DMS153 (cell line): ENCODE measurements at regions not wholly inside any gene's neighbourhood (a gene's known extent, or its start where the extent isn't known, plus 50 kb on each side); places are given as distances from the start of the nearest gene placed in this dataset.

Experiments used
- DNase-seq: peaks from one replicate; lab custom pipeline; 2025; lab: John Stamatoyannopoulos, UW

- DNase-seq = no peak
These were observed 288.9 kb upstream of the DMAC1 start for GRCh38 chr9:8088477-8088876.

- DNase-seq = peak; percentile 91
These were observed 286.4 kb upstream of the DMAC1 start for GRCh38 chr9:8085986-8086385.

- no peak for DNase-seq
These were observed 279.1 kb upstream of the DMAC1 start for GRCh38 chr9:8078641-8079140.

GRCh38 chr9:8074713-8075286, 275.2 kb upstream of the DMAC1 start:
- DNase-seq = peak; percentile 38

- no peak for DNase-seq
These were observed 271.8 kb upstream of the DMAC1 start for GRCh38 chr9:8071445-8071798.

- DNase-seq = no peak
These were observed 271.3 kb upstream of the DMAC1 start for GRCh38 chr9:8070779-8071444.

GRCh38 chr9:8062459-8062858, 262.9 kb upstream of the DMAC1 start:
- DNase-seq = no peak

GRCh38 chr9:8053501-8053900, 253.9 kb upstream of the DMAC1 start:
- DNase-seq = no peak

- DNase-seq = no peak
These were observed 253.4 kb upstream of the DMAC1 start for GRCh38 chr9:8052991-8053390.

- no peak for DNase-seq
These were observed 238.2 kb upstream of the DMAC1 start for GRCh38 chr9:8037745-8038144.

- no peak for DNase-seq
These were observed 237.4 kb upstream of the DMAC1 start for GRCh38 chr9:8036914-8037524.

- DNase-seq = no peak
These were observed 234.2 kb upstream of the DMAC1 start for GRCh38 chr9:8033794-8034193.

GRCh38 chr9:8030095-8030494, 230.5 kb upstream of the DMAC1 start:
- no peak for DNase-seq

- no peak for DNase-seq
These were observed 227.8 kb upstream of the DMAC1 start for GRCh38 chr9:8027351-8027750.

- DNase-seq = no peak
These were observed 226.0 kb upstream of the DMAC1 start for GRCh38 chr9:8025551-8025950.

- DNase-seq = no peak
These were observed 220.6 kb upstream of the DMAC1 start for GRCh38 chr9:8020186-8020585.

GRCh38 chr9:8019636-8020035, 220.1 kb upstream of the DMAC1 start:
- no peak for DNase-seq

GRCh38 chr9:8014997-8015682, 215.6 kb upstream of the DMAC1 start:
- DNase-seq = no peak

GRCh38 chr9:8012986-8013385, 213.4 kb upstream of the DMAC1 start:
- DNase-seq = no peak

GRCh38 chr9:8011974-8012373, 212.4 kb upstream of the DMAC1 start:
- peak; percentile 83 for DNase-seq

- DNase-seq = no peak
These were observed 197.0 kb upstream of the DMAC1 start for GRCh38 chr9:7996558-7996957.

- DNase-seq = no peak
These were observed 189.2 kb upstream of the DMAC1 start for GRCh38 chr9:7988644-7989280.

GRCh38 chr9:7984692-7985091, 185.1 kb upstream of the DMAC1 start:
- DNase-seq = no peak
